HEK293T (cell line): ENCODE measurements at regions not wholly inside any gene's neighbourhood (a gene's known extent, or its start where the extent isn't known, plus 50 kb on each side); places are given as distances from the start of the nearest gene placed in this dataset.

ENCODE experiments used
- CTCF ChIA-PET: fragments of 350-600 bp; formaldehyde crosslinking; extraction: SDS; loops from one replicate; lab custom pipeline; 2021; ENCODE audit warnings: antibody characterized with exemption, inconsistent platforms; lab: Yijun Ruan, JAX
- POLR2A ChIA-PET: fragments of 350-600 bp; formaldehyde crosslinking; extraction: SDS; loops from one replicate; lab custom pipeline; 2020; ENCODE audit warnings: antibody characterized with exemption, inconsistent platforms; lab: Yijun Ruan, JAX
- DNase-seq: peaks from one replicate; pipeline ENCODE4 v3.0.0; 2012; ENCODE audit warnings: mixed read lengths; ENCODE audit errors: extremely low spot score
- ARNT ChIP-seq: fragments of 450-650 bp; IDR thresholded peaks from 2 replicates; pipeline ENCODE4 v1.6.1; 2017; ENCODE audit warnings: mild to moderate bottlenecking
- BHLHE40 ChIP-seq: fragments of 450-650 bp; IDR thresholded peaks from 2 replicates; pipeline ENCODE4 v1.6.1; 2016; ENCODE audit warnings: mild to moderate bottlenecking, moderate library complexity, borderline replicate concordance
- CTBP1 ChIP-seq: fragments of 450-650 bp; IDR thresholded peaks from 2 replicates; pipeline ENCODE4 v1.6.1; 2016; ENCODE audit warnings: borderline replicate concordance
- ELF4 ChIP-seq: fragments of 450-650 bp; IDR thresholded peaks from 2 replicates; pipeline ENCODE4 v1.6.1; 2017; ENCODE audit warnings: antibody characterized with exemption
- FOXA1 ChIP-seq: fragments of 450-650 bp; IDR thresholded peaks from 2 replicates; pipeline ENCODE4 v1.6.1; 2016; ENCODE audit warnings: mild to moderate bottlenecking
- FOXK2 ChIP-seq: fragments of 450-650 bp; IDR thresholded peaks from 2 replicates; pipeline ENCODE4 v1.6.1; 2016; ENCODE audit warnings: mild to moderate bottlenecking
- FOXM1 ChIP-seq: fragments of 450-650 bp; IDR thresholded peaks from 2 replicates; pipeline ENCODE4 v1.6.1; 2017; ENCODE audit warnings: mild to moderate bottlenecking, borderline replicate concordance
- HDGF ChIP-seq: fragments of 450-650 bp; IDR thresholded peaks from 2 replicates; pipeline ENCODE4 v1.6.1; 2017; ENCODE audit warnings: antibody characterized with exemption, borderline replicate concordance
- L3MBTL2 ChIP-seq: fragments of 450-650 bp; conservative IDR thresholded peaks from 2 replicates; pipeline ENCODE4 v1.6.1; 2016; ENCODE audit warnings: mild to moderate bottlenecking
- LEF1 ChIP-seq: fragments of 450-650 bp; IDR thresholded peaks from 2 replicates; pipeline ENCODE4 v1.6.1; 2017; ENCODE audit warnings: mild to moderate bottlenecking, borderline replicate concordance
- NFRKB ChIP-seq: fragments of 450-650 bp; IDR thresholded peaks from 2 replicates; pipeline ENCODE4 v1.6.1; 2016; ENCODE audit warnings: mild to moderate bottlenecking, moderate library complexity
- SP1 ChIP-seq: fragments of 450-650 bp; IDR thresholded peaks from 2 replicates; pipeline ENCODE4 v1.6.1; 2017
- SUZ12 ChIP-seq: fragments of 450-650 bp; IDR thresholded peaks from 2 replicates; pipeline ENCODE4 v1.6.1; 2016; ENCODE audit warnings: mild to moderate bottlenecking
- TARDBP ChIP-seq: fragments of 450-650 bp; IDR thresholded peaks from 2 replicates; pipeline ENCODE4 v1.6.1; 2016
- ZNF384 ChIP-seq: fragments of 450-650 bp; IDR thresholded peaks from 2 replicates; pipeline ENCODE4 v1.6.1; 2016
- TF ChIP-seq, protein P1 (sequence below): fragments of 450-650 bp; IDR thresholded peaks from 2 replicates; pipeline ENCODE4 v1.6.1; 2016

DNA sequence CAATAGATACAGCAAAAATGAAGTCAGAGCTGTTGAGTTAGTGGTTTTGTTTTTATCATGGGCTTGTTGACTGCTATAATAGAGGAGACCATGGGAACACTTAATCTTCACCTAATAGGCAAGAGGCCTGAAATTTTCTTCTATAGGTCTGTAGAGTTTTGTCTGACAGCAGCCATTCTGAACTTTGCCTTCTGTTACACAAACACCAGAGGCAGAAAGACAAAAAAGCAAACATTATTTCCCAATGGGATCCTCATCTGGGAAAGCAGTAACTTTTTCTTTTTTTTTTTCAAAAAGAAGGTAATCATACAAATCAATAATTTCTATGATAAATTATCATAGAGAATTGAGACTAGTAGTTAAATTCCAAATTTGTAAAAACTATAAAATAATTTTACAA lies 494.1 kb downstream of the TOX3 start:
- ChIA-PET POLR2A (no interaction called here), CTCF (no interaction called here)
- TF ChIP-seq FOXM1: no peak
- no peak for TF ChIP-seq SUZ12
- no peak for TF ChIP-seq NFRKB
- no peak for TF ChIP-seq LEF1
- DNase-seq: no peak

DNA sequence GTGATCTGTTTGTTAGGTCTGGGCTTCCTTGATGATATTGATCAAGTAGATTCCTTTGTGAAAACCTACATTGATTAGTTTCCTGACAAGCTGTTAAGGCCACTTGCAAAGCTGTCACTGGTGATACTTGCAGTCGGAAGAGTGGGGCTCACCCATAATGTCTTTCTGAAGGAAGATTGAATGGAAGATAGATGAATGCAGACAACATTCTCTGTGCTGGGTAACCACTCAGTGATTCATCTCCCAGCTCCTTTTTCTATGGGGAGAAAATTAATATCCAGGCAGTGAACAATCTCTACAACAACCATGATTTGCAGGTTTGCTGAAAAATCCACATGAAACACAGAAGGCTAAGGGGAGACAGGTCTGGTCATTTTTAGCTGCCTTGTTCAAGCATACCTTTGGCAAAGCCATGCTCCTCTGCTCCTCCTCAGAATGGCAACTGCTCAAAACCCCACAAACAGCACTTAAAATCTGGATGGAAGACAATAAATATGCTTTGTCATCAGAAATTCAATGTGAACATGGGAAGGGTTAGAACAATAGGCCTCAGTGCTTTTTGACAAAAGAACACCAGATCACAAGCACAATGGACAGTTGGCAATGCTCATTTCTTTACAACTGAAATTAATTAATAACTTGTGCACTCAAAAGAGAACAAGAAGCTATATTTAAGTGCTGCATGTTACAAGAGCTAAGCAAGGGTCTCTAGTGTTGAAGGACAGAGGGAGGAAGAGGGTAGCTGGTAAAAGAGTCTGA lies 495.4 kb downstream of the TOX3 start:
- CTCF ChIA-PET: no interaction called here
- POLR2A ChIA-PET: no interaction called here
- no peak for TF ChIP-seq HDGF
- no peak for TF ChIP-seq NFRKB
- no peak for TF ChIP-seq SP1
- no peak for TF ChIP-seq TARDBP
- no peak for TF ChIP-seq SUZ12
- TF ChIP-seq CTBP1: no peak
- no peak for TF ChIP-seq LEF1
- TF ChIP-seq FOXA1: no peak
- TF ChIP-seq L3MBTL2: no peak
- no peak for TF ChIP-seq ARNT
- TF ChIP-seq BHLHE40: no peak
- TF ChIP-seq, protein P1, sequence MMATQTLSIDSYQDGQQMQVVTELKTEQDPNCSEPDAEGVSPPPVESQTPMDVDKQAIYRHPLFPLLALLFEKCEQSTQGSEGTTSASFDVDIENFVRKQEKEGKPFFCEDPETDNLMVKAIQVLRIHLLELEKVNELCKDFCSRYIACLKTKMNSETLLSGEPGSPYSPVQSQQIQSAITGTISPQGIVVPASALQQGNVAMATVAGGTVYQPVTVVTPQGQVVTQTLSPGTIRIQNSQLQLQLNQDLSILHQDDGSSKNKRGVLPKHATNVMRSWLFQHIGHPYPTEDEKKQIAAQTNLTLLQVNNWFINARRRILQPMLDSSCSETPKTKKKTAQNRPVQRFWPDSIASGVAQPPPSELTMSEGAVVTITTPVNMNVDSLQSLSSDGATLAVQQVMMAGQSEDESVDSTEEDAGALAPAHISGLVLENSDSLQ: no peak
- TF ChIP-seq FOXM1: no peak
- no peak for TF ChIP-seq ZNF384
- TF ChIP-seq ELF4: no peak
- no peak for TF ChIP-seq FOXK2
- DNase-seq: no peak

DNA sequence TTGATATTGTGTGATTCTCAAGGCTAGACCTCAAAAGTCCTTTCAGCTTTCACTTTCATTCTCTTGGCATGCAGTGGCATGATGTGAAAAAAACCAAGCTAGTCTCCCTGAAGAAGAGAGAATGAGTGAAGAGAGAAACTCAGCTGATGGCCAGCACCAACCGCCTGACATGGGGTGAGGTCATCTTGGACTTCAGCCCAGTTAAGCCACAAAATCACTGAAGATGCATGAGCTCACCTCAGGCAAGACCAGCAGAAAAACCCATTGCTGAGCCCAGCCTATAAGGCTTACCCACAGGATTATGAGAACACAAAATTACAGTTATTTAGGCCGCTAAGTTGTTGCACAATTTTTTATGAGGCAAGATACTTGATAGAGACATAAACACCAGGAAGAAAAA lies 496.5 kb downstream of the TOX3 start:
- CTCF ChIA-PET: no interaction called here
- POLR2A ChIA-PET: interaction anchor here (0.8 kb wide), 1 partner anchor 9 kb away, joined by 3 read pairs; no protein-coding TSS in a partner anchor
- TF ChIP-seq FOXM1 (no peak), L3MBTL2 (no peak), FOXA1 (no peak), TARDBP (no peak), SUZ12 (no peak), ZNF384 (no peak), SP1 (no peak), ARNT (no peak), BHLHE40 (no peak), NFRKB (no peak), ELF4 (no peak), FOXK2 (no peak), HDGF (no peak), CTBP1 (no peak)
- TF ChIP-seq, protein P1: no peak
- no peak for DNase-seq

DNA sequence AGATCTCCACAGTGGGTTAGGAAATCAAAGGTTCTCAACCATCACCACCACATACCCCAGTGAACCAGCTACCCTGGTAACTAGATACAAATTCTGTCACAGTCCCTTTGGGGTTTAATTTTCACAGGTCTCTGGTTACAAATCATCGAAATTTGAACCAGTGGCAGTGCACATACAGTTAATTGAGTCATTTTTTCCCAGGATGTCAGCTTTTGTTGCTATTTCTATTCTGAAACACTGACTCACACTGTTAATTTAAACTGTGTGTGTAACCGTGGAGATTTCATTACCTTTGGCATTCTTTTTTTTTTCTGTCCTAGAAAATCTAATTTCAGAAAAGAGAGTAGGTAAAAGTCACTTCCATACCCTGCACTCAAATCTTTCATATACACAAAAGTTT lies 511.5 kb downstream of the TOX3 start:
- CTCF ChIA-PET: no interaction called here
- TF ChIP-seq, protein P1: no peak
- TF ChIP-seq CTBP1 (no peak), SP1 (no peak), LEF1 (no peak), HDGF (no peak), NFRKB (no peak), SUZ12 (no peak), ZNF384 (no peak), L3MBTL2 (no peak), TARDBP (no peak), FOXA1 (no peak), ELF4 (no peak), ARNT (no peak), FOXM1 (no peak), FOXK2 (no peak)
- DNase-seq: no peak
- POLR2A ChIA-PET: no interaction called here

DNA sequence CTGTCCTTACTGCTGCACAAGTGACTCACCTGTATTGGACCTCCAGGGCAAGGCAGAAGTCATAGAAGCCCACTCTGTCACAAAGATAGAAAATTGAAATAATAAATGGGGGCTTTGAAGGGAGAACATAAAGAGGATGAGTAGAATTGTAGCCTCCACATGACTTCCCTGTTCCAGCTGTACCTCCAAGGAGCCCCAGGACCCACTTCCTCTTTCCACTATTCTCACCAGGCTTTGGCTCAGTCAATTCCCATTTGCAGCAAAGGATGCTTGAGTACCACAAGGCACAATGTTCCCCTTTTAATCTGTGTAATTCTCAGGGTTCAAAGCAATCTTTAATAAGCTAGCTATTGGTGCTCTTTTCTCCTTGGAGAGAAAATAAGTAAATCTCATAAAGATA lies 512.1 kb downstream of the TOX3 start:
- no peak for DNase-seq
- POLR2A ChIA-PET: no interaction called here
- TF ChIP-seq TARDBP (no peak), LEF1 (no peak), ARNT (no peak), FOXA1 (no peak), BHLHE40 (no peak), ELF4 (no peak), L3MBTL2 (no peak), NFRKB (no peak), FOXM1 (no peak), FOXK2 (no peak), CTBP1 (no peak), ZNF384 (no peak), SUZ12 (no peak), HDGF (no peak), SP1 (no peak)
- TF ChIP-seq, protein P1: no peak
- CTCF ChIA-PET: no interaction called here
